ES-I3 (cell line): ENCODE measurements at regions not wholly inside any gene's neighbourhood (a gene's known extent, or its start where the extent isn't known, plus 50 kb on each side); places are given as distances from the start of the nearest gene placed in this dataset.
A peak's percentile ranks its signal among the peaks of the same experiment; 100 is the strongest.

Source experiments
- H3K36me3 ChIP-seq: 2 replicates; pipeline ENCODE4 v1.6.1; 2013; ENCODE audit warnings: mild to moderate bottlenecking, low read length, control low read depth, moderate library complexity; ENCODE audit not compliant: insufficient read depth
- H3K4me1 ChIP-seq: 2 replicates; pipeline ENCODE4 v1.6.1; 2013; ENCODE audit warnings: mild to moderate bottlenecking, control low read depth, low read length; ENCODE audit not compliant: insufficient read depth
- H3K9ac ChIP-seq: 2 replicates; pipeline ENCODE4 v1.6.1; 2013; ENCODE audit warnings: low read depth, mild to moderate bottlenecking, low read length, moderate library complexity
- H3K9me3 ChIP-seq: 2 replicates; pipeline ENCODE4 v1.6.1; 2013; ENCODE audit warnings: mild to moderate bottlenecking, low read length, moderate library complexity; ENCODE audit not compliant: control insufficient read depth, insufficient read depth

DNA sequence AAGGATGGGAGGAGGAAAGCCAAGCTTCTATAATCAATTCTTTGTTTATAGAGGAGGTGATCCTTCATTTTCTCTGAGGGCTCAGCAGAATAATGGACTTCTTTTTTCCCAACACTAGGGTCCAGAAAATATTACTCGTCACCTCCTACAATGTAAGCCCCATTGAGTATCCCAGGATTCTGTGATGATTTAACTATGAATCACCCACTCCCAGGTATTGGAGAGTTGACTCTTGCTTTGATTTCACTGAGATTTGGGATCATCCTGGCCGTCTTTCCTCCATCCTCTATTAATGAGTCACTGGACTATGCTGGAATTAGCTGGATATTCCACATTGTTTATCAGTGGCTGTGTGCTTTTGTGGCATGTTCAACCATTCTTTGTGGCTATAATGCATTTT, 452.0 kb downstream of the NPIPA7 start:
- Histone ChIP-seq H3K9ac (no peak overlapping the region), H3K9me3 (no peaks in the 10 kb centered on the region), H3K36me3 (no peaks in the 10 kb centered on the region), H3K4me1 (peaks cover 9% of the 10 kb centered on the region)

DNA sequence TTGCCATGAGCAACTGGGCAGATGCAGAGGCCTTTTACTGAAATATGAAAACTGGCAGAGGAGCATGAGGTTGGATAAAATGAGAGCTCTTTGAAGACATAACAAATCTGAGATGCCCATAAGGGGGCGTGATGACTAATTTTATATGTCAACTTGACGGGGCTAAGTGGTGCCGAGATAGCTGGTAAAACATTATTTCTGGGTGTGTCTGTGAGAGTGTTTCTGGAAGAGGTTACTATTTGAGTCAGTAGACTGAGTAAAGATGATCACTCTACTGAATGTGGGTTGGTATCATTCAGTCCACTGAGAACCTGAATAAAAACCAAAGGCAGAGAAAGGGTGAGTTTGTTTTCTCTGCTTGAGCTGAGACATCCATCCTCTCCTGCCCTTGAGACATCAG, 454.2 kb downstream of the NPIPA7 start:
- H3K9me3 ChIP-seq: no peaks in the 10 kb centered on the region
- no peak overlapping the region for H3K9ac ChIP-seq
- H3K4me1 ChIP-seq: peaks cover 9% of the 10 kb centered on the region
- no peaks in the 10 kb centered on the region for H3K36me3 ChIP-seq

DNA sequence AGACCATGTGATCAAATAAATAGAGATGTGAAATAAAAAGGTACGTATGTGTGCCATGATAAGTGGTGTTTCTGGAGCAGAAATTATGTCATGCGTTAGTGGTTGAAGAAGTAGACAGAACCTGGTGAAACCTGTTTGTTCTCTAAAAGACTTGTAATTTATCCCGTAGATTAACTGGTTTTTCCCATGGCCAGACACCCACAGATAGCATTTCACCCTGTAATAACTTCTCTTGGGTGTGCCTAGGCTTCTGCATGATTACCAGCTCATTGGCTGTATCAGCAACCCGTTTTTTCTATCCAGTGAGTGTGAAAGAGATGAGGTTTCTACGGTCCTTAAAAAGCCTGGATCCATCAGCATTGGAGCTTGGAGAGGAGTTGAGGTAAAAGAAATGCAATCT, 471.3 kb downstream of the NPIPA7 start:
- H3K36me3 ChIP-seq: no peaks in the 10 kb centered on the region
- no peaks in the 10 kb centered on the region for H3K4me1 ChIP-seq
- H3K9ac ChIP-seq: no peak overlapping the region
- H3K9me3 ChIP-seq: no peaks in the 10 kb centered on the region

DNA sequence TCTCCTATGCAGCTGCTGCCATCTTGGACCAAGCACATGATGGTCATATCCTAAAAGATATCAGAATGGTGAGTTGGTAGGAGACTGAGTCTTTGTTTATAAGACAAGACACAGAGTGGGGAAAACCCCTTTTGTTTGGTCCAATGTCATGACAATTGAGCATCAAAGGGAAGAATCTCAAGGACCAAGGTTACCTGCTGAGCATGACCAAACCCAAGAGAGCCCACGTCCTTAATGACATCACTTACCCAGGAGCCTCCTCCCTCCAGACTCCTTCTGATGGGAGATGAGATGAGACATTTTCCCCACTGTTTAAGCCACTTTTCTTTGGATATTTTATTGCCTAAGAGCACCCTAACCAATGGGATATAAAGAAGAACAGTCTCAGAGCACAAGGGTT, 478.1 kb downstream of the NPIPA7 start:
- H3K36me3 ChIP-seq: no peaks in the 10 kb centered on the region
- H3K9ac ChIP-seq: no peak overlapping the region
- no peaks in the 10 kb centered on the region for H3K9me3 ChIP-seq
- H3K4me1 ChIP-seq: peaks cover 16% of the 10 kb centered on the region

DNA sequence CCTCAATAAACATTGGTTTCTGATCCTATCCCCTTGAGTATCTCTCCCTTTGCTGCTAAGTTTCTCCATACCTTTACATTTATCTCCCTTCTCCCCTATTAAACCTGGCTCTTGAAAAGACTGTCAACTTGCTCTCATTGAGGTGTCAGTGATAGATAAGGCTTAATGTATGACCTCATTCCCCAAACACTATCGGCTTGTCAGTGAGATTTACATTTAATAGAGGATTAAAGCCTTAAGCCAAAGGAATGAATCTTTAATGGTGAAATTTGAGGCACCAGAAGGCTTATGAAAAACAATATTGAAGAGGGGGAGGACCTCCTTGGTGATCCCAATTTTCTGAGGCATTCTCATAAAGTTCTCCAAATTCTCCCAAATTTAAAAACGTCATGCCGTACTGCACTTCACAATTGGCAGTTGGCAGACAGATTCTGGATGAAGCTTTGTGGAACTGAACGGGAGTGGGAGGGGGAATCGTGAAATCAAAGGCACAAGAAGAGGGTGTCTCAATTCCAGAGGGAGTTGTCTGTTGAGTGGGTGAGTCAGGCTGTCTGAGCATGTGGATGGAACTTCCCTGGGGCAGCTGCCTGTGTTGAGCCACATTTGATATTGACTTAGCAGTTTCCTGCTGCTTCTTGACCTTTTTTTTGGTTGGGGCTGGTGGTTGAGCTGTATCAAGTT, 478.8 kb downstream of the NPIPA7 start:
- Histone ChIP-seq H3K4me1 (peaks cover 16% of the 10 kb centered on the region), H3K9me3 (no peaks in the 10 kb centered on the region), H3K36me3 (no peaks in the 10 kb centered on the region), H3K9ac (no peak overlapping the region)

DNA sequence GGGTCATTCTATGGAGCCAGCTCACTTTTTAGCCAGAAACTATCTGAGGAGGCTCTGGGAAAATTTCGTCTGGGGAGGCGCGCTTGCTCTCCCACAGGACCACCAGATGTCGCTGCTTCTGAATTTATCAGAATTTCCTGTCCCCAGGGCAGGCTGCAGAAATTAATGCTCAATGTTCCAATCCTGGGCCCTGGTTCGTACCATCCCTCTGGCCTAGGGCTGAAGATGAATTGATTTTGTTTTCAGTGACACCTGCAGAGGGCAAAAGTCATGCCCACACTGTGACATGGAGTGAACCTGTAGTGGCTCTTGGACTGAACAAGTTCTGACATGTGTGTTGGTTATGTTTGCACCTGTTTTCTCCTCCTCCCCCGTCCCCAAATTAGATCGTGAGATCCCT, 482.6 kb downstream of the NPIPA7 start:
- peaks cover 16% of the 10 kb centered on the region for H3K4me1 ChIP-seq
- no peak overlapping the region for H3K9ac ChIP-seq
- no peaks in the 10 kb centered on the region for H3K9me3 ChIP-seq

DNA sequence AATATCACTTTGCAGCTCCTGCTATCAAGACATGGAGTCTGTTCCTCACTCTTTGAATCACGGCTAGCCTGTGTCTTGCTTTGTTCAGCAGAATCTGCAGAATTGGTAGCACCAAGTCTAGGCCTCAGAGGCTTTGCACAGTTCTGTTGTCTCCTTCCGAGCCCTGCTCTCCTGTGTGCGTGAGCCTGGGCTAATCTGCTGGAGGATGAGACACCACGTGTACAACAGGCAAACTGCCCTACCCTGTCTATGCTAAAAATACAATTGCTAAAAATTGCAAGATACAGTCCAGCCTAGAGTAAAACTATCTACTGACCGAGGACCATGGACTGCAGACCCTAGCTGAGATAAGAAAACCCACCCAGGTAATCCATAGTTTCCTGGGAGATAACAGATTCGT, 484.7 kb downstream of the NPIPA7 start:
- Histone ChIP-seq H3K9ac (no peak overlapping the region), H3K4me1 (peaks cover 13% of the 10 kb centered on the region), H3K36me3 (no peaks in the 10 kb centered on the region), H3K9me3 (no peaks in the 10 kb centered on the region)

More for the DNA sequence above, 482.6 kb downstream of the NPIPA7 start:
- H3K36me3 ChIP-seq: no peaks in the 10 kb centered on the region

DNA sequence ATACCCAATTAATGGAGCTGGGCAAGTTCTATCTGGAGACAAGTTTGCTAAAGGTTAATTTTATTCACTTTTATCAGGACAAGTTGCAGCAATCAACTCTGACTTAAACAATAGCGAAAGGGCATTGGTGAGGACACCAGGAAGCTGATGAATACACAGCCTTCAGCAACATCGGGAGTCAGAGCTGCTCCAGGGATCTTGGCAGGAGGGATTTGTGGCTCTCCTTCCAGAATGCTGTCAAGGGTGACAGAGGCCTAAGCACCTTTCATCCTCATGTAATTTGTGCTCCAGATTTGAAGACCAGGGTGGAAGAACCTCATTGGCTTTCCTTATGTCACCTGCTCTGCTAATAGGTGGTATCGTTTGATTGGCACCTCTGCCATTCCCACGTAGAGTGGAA, 485.6 kb downstream of the NPIPA7 start:
- H3K9me3 ChIP-seq: no peaks in the 10 kb centered on the region
- peaks cover 20% of the 10 kb centered on the region for H3K4me1 ChIP-seq
- H3K9ac ChIP-seq: no peak overlapping the region
- no peaks in the 10 kb centered on the region for H3K36me3 ChIP-seq

DNA sequence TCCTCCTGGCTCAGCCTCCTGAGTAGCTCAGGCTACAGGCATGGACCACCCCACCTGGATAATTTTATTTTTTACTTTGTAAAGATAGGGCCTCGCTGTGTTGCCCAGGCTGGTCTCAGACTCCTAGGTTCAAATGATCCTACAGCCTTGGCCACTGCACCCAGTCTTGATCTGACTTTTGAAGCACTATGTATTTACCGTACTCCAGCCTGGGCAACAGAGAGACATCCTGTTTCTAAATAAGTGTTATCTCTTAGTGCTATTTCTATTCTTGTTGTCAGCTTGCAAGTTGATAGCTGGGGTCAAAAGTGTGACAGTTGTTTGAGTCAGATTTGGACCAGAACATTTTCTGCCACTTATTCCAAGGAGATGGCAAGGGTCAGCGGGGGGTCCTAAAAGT, 486.4 kb downstream of the NPIPA7 start:
- no peaks in the 10 kb centered on the region for H3K9me3 ChIP-seq
- H3K9ac ChIP-seq: no peak overlapping the region
- peaks cover 26% of the 10 kb centered on the region for H3K4me1 ChIP-seq
- H3K36me3 ChIP-seq: no peaks in the 10 kb centered on the region

DNA sequence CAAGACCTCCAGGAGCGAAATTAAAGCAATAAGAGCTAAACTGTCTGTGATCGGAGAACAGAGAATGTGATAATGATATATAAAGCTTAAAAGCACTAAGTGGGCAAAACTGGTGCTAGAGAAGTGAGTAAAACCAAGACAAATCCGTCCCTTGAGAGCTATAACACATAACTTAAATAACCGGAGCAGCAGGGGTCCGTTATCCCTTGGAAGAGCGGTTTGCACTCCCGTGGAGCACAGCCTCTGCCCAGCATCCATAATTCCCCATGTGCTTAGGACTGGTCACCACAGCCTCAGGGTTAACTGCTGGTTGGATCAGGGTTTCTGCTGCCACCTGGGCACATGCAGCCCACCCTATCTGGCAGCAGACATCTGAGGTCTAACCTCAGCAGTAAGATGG, 489.0 kb downstream of the NPIPA7 start:
- H3K4me1 ChIP-seq: peaks cover 23% of the 10 kb centered on the region
- no peaks in the 10 kb centered on the region for H3K36me3 ChIP-seq
- H3K9me3 ChIP-seq: no peaks in the 10 kb centered on the region
- no peak overlapping the region for H3K9ac ChIP-seq

DNA sequence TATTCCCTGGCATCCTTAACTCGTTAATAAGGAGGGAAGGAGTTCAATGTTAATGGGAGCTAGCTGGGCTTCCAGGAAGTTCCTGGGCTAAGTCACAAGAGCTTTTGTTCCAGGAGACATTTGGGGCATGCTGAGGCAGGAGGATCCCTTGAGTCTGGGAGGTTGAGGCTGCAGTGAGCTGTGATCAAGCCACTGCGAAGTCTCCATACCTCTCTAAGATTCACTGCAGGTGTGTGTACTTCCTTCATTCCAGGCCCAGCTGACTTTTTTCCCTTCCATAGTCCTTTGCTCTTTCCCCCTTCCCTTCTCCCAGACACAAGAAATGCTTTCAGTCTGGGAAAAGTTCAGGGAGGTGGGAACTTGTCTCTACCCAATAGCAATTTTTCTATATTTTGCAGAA, 489.8 kb downstream of the NPIPA7 start:
- H3K36me3 ChIP-seq: no peaks in the 10 kb centered on the region
- no peaks in the 10 kb centered on the region for H3K9me3 ChIP-seq
- 0 out of 2 replicates have a peak overlapping the region, but pooled peaks have one; percentile 2 for H3K9ac ChIP-seq
- peaks cover 23% of the 10 kb centered on the region for H3K4me1 ChIP-seq

DNA sequence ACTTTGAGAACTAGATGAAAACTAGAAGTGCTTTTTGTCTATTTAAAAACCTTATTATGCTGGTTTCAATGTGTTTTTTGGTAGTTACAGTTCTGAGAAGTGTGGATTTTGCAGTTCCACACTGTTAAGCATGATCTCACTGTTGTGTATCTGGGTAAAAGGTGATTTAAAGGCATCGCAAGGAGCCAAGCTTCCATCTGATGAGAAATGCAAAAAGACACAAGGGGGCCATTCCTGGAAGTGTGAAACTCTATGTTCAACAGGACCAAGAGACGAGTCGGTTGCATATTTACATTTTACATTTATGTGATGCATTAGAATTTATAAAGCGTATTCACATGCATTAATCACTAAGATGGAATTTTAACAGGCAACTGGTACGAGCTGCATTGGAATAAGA, 490.8 kb downstream of the NPIPA7 start:
- no peaks in the 10 kb centered on the region for H3K9me3 ChIP-seq
- peaks cover 27% of the 10 kb centered on the region for H3K4me1 ChIP-seq
- H3K36me3 ChIP-seq: no peaks in the 10 kb centered on the region

DNA sequence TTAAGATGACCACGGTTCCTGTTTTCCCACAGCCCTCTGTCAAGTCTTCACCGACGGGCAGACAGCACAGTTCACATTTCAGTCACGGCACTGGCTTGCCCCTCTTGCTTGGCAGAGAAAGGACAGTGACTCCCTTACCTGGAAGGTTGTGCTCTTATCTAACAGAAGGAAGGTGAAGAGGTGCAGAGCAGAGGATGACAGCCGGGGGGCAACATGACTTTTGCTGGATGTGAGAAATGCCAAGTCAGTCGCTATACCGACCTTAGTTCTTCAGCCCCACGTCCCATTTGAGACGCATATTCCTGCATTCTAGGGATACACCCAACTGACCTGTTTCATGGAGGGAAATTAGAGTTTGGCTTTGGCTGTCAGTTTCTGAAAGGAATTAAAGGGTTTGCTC, 492.3 kb downstream of the NPIPA7 start:
- Histone ChIP-seq H3K9ac (no peak overlapping the region), H3K4me1 (peaks cover 27% of the 10 kb centered on the region), H3K9me3 (no peaks in the 10 kb centered on the region), H3K36me3 (no peaks in the 10 kb centered on the region)

More for the DNA sequence above, 490.8 kb downstream of the NPIPA7 start:
- H3K9ac ChIP-seq: no peak overlapping the region

DNA sequence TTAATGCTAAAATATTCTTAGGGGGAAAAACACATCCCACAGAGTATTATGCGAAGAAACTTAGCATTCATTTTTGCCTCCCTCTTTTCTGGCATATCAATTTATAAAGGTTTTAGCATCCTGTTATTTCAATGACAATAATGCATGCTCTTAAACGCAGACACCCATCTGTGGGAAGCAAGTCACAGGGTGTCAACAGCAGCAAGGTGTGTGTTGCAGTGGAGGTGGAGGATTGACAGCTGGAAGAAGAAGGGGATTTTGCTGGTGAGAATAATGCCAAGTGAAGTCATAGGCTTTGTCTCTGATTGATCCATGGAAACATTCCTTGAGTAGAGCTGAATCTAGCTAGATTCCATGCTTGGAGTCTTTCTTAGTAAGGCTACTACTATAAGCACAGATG, 498.1 kb downstream of the NPIPA7 start:
- Histone ChIP-seq H3K4me1 (peaks cover 14% of the 10 kb centered on the region; the same call in 1 of the 2 replicates), H3K9me3 (no peaks in the 10 kb centered on the region), H3K36me3 (no peaks in the 10 kb centered on the region), H3K9ac (no peak overlapping the region)

DNA sequence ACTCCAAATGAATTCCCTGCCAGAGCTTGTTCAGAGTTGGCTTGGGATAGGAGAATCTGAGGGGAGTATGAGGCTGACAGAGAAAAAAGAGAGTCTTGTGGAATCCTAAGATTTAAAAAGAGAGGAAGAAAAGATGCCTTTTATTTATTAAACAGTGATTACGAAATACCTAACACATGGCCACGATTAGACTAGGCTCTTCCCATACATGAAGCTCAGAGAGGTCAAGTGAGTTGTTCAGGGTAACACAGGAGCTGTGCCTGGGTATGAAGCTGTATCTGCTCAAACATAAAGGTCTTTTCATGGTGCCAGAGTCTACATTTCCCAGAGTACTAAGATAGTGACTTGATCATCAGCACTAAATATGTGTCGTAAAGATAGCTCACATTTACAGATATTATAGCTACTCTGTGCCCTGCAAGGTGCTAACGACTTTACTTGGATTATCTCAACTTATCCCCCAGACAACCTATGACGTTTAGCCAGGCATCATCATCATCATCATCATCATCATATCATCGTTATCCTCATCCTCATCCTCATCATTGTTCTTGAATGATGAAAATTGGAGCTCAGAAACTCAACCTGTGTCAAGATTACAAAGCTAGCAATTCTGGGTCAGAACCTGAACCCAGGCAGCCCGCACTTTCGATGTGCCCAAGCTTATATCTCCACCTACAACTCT, 500.8 kb downstream of the NPIPA7 start:
- Histone ChIP-seq H3K9me3 (no peaks in the 10 kb centered on the region), H3K9ac (no peak overlapping the region), H3K4me1 (peaks cover 11% of the 10 kb centered on the region; the same call in 1 of the 2 replicates), H3K36me3 (no peaks in the 10 kb centered on the region)
